Naive B cell (primary cell): ENCODE measurements at regions not wholly inside any gene's neighbourhood (a gene's known extent, or its start where the extent isn't known, plus 50 kb on each side); places are given as distances from the start of the nearest gene placed in this dataset.

ENCODE experiments used
- ATAC-seq, 2 donors: fragments of 150-1000 bp; cut with Tn5 transposase; 2 replicates each; pipeline ENCODE4 v1.10.0; 2021; ENCODE audit warnings: low read depth in 2 of 2, mild to moderate bottlenecking in 2 of 2, moderate library complexity in 2 of 2
- DNase-seq: peaks from one replicate; pipeline ENCODE4 v3.0.0; 2022
- H3K27ac Mint-ChIP-seq, 6 donors: one replicate each; pipeline ENCODE4 v1.8.0; 2020 to 2022; ENCODE audit warnings: mild to moderate bottlenecking in 6 of 6, mixed read lengths in 6 of 6, moderate library complexity in 5 of 6, inconsistent platforms in 2 of 6
- H3K27me3 Mint-ChIP-seq, 3 donors: one replicate each; pipeline ENCODE4 v1.8.0; 2021 to 2022; ENCODE audit warnings: mixed read lengths in 3 of 3, mild to moderate bottlenecking in 1 of 3
- H3K36me3 Mint-ChIP-seq, 2 donors: one replicate each; pipeline ENCODE4 v1.8.0; 2020 to 2022; ENCODE audit warnings: mixed read lengths in 2 of 2, inconsistent platforms in 1 of 2, mild to moderate bottlenecking in 1 of 2
- H3K4me1 Mint-ChIP-seq, 3 donors: one replicate each; pipeline ENCODE4 v1.8.0; 2020 to 2022; ENCODE audit warnings: mixed read lengths in 3 of 3, inconsistent platforms in 1 of 3, mild to moderate bottlenecking in 1 of 3, moderate library complexity in 1 of 3
- H3K4me3 Mint-ChIP-seq, 8 donors: one replicate each; pipeline ENCODE4 v1.8.0; 2020 to 2022; ENCODE audit warnings: mild to moderate bottlenecking in 8 of 8, mixed read lengths in 8 of 8, moderate library complexity in 8 of 8, inconsistent platforms in 2 of 8
- H3K9me3 Mint-ChIP-seq, 7 donors: one replicate each; pipeline ENCODE4 v1.8.0; 2020 to 2022; ENCODE audit warnings: mixed read lengths in 7 of 7, mild to moderate bottlenecking in 5 of 7, inconsistent platforms in 2 of 7, moderate library complexity in 1 of 7

DNA sequence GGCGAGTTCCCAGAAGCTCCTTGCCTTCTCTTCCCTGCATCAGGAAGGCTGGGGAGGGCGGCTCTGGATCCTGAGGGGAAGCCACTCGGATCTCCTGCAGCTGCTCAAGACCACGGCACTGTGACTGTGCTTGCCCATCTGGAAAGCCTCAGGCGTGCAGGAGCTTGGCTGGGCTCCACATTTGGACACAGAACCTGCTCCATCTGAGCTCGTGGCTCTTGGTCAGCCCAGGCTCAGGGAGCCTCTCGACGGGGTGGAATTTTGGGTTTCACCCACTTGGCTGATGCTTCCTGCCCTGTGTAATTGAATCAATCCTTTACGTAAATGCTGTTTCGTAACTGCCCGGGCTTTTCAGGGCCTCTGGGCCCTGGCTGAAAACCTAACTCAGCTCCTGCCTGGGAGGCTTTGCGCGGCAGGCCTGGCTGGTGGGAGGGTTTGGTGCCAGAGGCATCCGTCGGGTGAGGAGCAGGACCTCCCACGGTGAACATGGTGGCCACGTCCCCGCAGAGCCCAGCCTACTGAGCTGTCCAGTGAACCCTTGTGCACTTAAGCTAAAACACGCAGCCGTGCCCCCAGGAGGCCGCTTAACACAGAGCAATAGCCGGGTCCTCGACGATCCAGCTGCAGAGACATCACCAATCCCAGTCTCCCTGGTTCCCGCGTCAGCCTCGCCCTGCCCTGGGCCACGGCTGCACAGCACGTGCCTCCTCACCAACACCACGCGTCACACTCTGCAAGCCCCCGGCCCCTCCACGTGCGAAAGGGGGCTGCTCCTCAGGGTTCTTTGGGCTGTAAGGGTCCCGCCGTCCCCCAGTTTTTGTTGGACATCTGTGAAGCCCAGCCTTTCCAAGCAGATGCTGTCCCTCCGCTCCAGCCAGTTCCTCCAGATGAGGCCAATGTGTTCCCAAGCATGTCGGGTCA, 241.0 kb downstream of the DLL1 start:
- ATAC-seq: no peak

GRCh38 chr6:170048615-170049256, 242.1 kb downstream of the DLL1 start:
- Mint-ChIP-seq H3K36me3 (no peaks in the 10 kb centered on the region), H3K4me3 (no peak overlapping the region), H3K27ac (peak overlapping the region in 1 of 6 donors; percentile 47), H3K4me1 (peaks cover 0 to 4% (median 0%) of the 10 kb centered on the region in 3 donors), H3K27me3 (peaks cover 0 to 20% (median 9%) of the 10 kb centered on the region in 3 donors), H3K9me3 (peaks cover 0 to 3% (median 0%) of the 10 kb centered on the region in 7 donors)
- no peak for ATAC-seq
- no peak for DNase-seq

More for the DNA sequence above, 241.0 kb downstream of the DLL1 start:
- H3K27ac Mint-ChIP-seq: no peak overlapping the region
- peaks cover 0 to 4% (median 0%) of the 10 kb centered on the region in 3 donors for H3K4me1 Mint-ChIP-seq
- H3K36me3 Mint-ChIP-seq: no peaks in the 10 kb centered on the region
- no peak overlapping the region for H3K4me3 Mint-ChIP-seq
- peaks cover 0 to 3% (median 0%) of the 10 kb centered on the region in 7 donors for H3K9me3 Mint-ChIP-seq
- H3K27me3 Mint-ChIP-seq: peaks cover 0 to 25% (median 9%) of the 10 kb centered on the region in 3 donors
- DNase-seq: no peak

GRCh38 chr6:170047823-170048222, 243.1 kb downstream of the DLL1 start:
- no peaks in the 10 kb centered on the region for H3K36me3 Mint-ChIP-seq
- ATAC-seq: no peak
- H3K9me3 Mint-ChIP-seq: peaks cover 0 to 3% (median 0%) of the 10 kb centered on the region in 7 donors
- no peak for DNase-seq
- no peak overlapping the region for H3K27ac Mint-ChIP-seq
- H3K4me1 Mint-ChIP-seq: peaks cover 0 to 4% (median 0%) of the 10 kb centered on the region in 3 donors
- H3K4me3 Mint-ChIP-seq: no peak overlapping the region
- peaks cover 0 to 20% (median 9%) of the 10 kb centered on the region in 3 donors for H3K27me3 Mint-ChIP-seq

DNA sequence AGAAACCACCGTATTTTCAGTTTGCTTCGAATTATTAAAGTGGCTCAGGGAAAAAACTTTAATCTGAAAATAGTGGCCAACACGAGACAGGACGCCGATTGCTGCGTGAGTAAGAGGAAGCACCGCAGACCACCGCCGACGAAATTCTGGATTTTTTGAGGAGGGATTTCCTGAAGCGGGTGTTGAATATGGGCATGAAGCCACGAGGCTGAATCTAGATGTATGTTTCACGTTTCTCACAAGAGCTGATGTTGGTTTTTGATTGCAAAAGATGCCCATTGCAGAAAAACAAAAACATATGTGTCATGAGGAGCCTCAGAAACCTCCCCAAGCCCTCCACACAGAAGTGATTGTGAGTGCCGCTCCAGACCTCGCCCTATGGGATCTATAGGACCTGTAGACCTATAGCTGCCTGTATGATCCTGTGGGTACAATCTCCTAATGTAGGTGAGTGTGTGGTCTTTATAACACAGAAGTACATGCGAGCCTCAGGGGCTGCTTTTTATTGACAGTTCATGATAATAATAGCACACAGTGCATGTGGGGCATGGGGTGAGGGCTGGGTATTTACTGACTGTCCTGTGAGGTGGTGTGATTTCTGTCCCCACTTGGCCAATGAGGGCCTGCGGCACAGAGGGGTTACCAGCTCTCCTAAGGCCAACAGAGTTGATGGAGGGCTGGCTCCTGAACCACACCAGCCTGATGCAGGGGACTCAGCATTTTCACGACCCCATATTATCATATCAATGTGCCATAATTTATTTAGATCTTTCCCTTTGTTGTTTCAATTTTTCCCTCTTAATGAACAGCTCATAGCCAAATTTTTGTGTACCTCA, 243.9 kb downstream of the DLL1 start:
- no peak overlapping the region for H3K27ac Mint-ChIP-seq
- H3K36me3 Mint-ChIP-seq: no peaks in the 10 kb centered on the region
- no peak overlapping the region for H3K4me3 Mint-ChIP-seq
- DNase-seq (no peak), ATAC-seq (no peak)
- peaks cover 0 to 20% (median 9%) of the 10 kb centered on the region in 3 donors for H3K27me3 Mint-ChIP-seq
- H3K4me1 Mint-ChIP-seq: peaks cover 0 to 4% (median 0%) of the 10 kb centered on the region in 3 donors
- H3K9me3 Mint-ChIP-seq: peaks cover 0 to 3% (median 0%) of the 10 kb centered on the region in 7 donors

- ATAC-seq (no peak), DNase-seq (no peak)
- H3K27me3 Mint-ChIP-seq: peaks cover 0 to 20% (median 8%) of the 10 kb centered on the region in 3 donors
- H3K4me1 Mint-ChIP-seq: peaks cover 0 to 4% (median 0%) of the 10 kb centered on the region in 3 donors
- no peak overlapping the region for H3K4me3 Mint-ChIP-seq
- no peaks in the 10 kb centered on the region for H3K36me3 Mint-ChIP-seq
- no peak overlapping the region for H3K27ac Mint-ChIP-seq
- peaks cover 0 to 3% (median 0%) of the 10 kb centered on the region in 7 donors for H3K9me3 Mint-ChIP-seq
Observed at GRCh38 chr6:170045981-170046667, 244.8 kb downstream of the DLL1 start.

DNA sequence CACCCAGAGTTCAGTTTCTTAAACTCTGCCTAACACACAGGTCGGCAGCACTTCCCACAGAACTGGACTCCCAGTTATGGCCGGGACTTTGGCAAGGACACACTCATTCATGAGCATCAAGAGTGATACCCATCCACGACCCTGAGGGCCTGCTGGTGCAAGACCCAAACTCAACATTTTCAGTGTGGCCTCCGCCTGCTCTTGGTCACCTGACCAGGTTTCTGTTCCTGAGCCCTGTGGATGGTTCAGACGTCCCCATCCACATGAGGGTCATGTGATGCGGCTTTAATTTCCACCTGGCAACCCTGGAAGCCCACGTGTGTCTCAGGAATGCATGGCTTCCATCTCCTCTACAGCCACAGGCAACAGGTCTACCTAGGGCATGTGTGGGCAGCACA, 245.3 kb downstream of the DLL1 start:
- H3K4me3 Mint-ChIP-seq: no peak overlapping the region
- peaks cover 0 to 15% (median 4%) of the 10 kb centered on the region in 3 donors for H3K27me3 Mint-ChIP-seq
- no peaks in the 10 kb centered on the region for H3K36me3 Mint-ChIP-seq
- DNase-seq (no peak), ATAC-seq (no peak)
- H3K27ac Mint-ChIP-seq: no peak overlapping the region
- peaks cover 0 to 3% (median 0%) of the 10 kb centered on the region in 7 donors for H3K9me3 Mint-ChIP-seq
- peaks cover 0 to 4% (median 0%) of the 10 kb centered on the region in 3 donors for H3K4me1 Mint-ChIP-seq

DNA sequence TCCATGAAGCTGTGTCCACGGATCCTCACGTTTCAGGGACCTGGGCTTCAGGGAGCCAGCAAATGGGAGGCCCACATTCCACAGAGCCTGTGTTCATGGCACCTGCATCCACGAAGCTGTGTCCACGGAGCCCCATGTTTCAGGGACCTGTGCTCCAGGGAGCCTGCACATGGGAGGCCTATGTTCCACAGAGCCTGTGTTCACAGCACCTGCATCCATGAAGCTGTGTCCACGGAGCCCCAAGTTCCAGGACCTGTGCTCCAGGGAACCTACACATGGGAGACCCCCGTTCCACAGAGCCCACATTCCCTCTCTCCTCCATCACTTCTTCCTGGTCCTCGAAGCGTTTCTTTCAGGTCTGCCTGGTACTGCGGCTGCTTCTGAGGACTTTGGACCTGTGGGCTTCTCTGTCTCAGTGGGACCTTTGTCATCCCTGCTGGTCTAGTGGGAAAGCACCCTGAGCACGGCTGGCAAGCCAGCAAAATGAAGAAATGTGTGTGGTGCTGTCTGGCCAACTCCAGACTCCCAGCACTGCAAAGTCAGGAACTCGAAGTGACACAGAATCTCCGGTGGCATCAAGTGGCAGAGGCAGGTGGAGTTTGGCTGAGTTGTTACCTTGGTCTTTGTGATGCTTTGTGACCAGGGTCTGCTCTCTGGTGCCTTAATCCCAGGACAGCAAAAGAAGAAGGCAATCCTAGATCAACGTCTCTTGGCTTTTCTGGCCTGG, 245.9 kb downstream of the DLL1 start:
- H3K9me3 Mint-ChIP-seq: peaks cover 0 to 3% (median 0%) of the 10 kb centered on the region in 7 donors
- H3K36me3 Mint-ChIP-seq: no peaks in the 10 kb centered on the region
- peak overlapping the region in 1 of 8 donors; percentile 42 for H3K4me3 Mint-ChIP-seq
- peaks cover 0 to 4% (median 0%) of the 10 kb centered on the region in 3 donors for H3K4me1 Mint-ChIP-seq
- no peak overlapping the region for H3K27ac Mint-ChIP-seq
- DNase-seq: no peak
- peaks cover 1 to 10% (median 4%) of the 10 kb centered on the region in 3 donors for H3K27me3 Mint-ChIP-seq
- ATAC-seq: no peak

DNA sequence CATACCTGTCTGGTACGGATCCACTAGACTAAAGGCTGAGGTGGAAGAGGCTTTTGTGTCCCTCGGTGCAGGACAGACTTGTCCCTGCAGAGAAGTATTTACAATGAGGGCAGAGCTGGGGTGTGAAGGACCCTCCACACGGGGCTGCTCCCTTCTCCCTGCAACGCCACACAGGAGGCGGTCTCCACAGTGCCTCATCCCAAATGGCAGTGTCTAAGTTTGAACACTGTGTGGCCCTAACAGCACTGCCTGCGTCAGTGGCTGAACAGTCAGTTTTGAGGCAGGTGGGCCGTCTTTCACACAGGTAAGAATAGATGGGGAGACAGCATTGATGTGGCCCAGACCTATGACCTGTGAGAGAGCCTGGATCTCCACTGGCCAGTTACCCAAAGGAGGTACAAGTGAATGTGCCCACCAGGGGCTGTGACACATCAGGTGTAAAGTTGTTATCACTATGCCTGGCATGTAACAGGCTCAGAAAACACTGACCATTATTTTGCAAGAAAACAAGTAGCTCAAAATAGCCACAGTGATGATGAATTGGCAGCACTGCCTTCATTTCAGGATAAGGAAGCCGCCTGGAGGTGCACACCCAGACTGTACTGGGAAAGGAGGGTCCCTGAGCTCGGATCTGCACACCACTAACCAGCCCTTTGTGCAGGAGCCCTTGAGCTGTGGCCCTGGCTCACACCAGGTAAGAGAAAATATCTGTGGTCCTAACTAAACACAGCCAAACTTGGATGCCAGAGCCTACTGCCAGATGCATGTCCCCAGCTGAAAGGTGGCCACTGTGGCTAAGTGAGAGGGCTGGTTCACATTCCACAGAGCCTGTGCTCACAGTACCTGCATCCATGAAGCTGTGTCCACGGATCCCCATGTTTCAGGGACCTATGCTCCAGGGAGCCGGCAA, 246.7 kb downstream of the DLL1 start:
- H3K27ac Mint-ChIP-seq: no peak overlapping the region
- ATAC-seq: no peak

GRCh38 chr6:170043150-170043819, 247.6 kb downstream of the DLL1 start:
- peaks cover 0 to 3% (median 0%) of the 10 kb centered on the region in 7 donors for H3K9me3 Mint-ChIP-seq
- H3K27me3 Mint-ChIP-seq: peaks cover 2 to 12% (median 3%) of the 10 kb centered on the region in 3 donors
- H3K36me3 Mint-ChIP-seq: no peaks in the 10 kb centered on the region
- peaks cover 0 to 4% (median 0%) of the 10 kb centered on the region in 3 donors for H3K4me1 Mint-ChIP-seq
- DNase-seq (no peak), ATAC-seq (no peak)
- no peak overlapping the region for H3K27ac Mint-ChIP-seq
- H3K4me3 Mint-ChIP-seq: no peak overlapping the region

More for the DNA sequence above, 246.7 kb downstream of the DLL1 start:
- no peak overlapping the region for H3K4me3 Mint-ChIP-seq
- H3K27me3 Mint-ChIP-seq: peaks cover 4 to 10% (median 5%) of the 10 kb centered on the region in 3 donors
- peaks cover 0 to 3% (median 0%) of the 10 kb centered on the region in 7 donors for H3K9me3 Mint-ChIP-seq
- no peaks in the 10 kb centered on the region for H3K36me3 Mint-ChIP-seq
- DNase-seq: no peak
- peaks cover 0 to 4% (median 0%) of the 10 kb centered on the region in 3 donors for H3K4me1 Mint-ChIP-seq

DNA sequence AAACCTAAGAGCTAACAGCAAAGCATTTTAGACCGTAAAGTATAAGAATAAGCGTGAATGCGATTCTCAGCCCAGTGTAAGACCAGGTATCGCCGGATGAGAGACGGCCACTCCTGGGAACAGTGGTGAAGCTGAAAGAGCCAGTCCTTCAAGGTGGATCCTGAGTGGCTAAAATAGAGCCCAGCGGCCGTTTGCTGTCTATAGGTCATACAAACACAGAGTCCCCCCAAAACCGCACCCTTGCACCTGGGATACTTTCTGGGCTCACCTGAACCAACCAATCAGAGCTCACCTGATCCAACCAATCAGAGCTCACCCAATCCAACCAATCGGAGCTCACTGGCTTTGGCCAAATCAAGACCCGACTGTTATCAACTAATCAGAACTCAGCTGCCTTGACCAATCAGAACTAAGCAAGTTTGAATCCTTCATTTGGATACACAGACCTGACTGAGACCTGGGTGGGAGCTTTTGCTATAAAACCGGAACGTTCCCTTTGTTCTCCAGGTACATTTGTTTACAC, 248.2 kb downstream of the DLL1 start:
- DNase-seq (no peak), ATAC-seq (no peak)
- H3K9me3 Mint-ChIP-seq: peaks cover 0 to 3% (median 0%) of the 10 kb centered on the region in 7 donors
- peaks cover 0 to 12% (median 0%) of the 10 kb centered on the region in 3 donors for H3K27me3 Mint-ChIP-seq
- H3K36me3 Mint-ChIP-seq: no peaks in the 10 kb centered on the region
- H3K4me1 Mint-ChIP-seq: peaks cover 0 to 4% (median 0%) of the 10 kb centered on the region in 3 donors
- no peak overlapping the region for H3K4me3 Mint-ChIP-seq
- H3K27ac Mint-ChIP-seq: no peak overlapping the region
